GM12873 (cell line): ENCODE measurements at regions not wholly inside any gene's neighbourhood (a gene's known extent, or its start where the extent isn't known, plus 50 kb on each side); places are given as distances from the start of the nearest gene placed in this dataset.

Experiments
- TF ChIP-seq, protein P1 (sequence below): IDR thresholded peaks from 2 replicates; pipeline ENCODE4 v1.5.1; 2012; ENCODE audit warnings: low read depth, mild to moderate bottlenecking, moderate library complexity, low read length, control low read depth; ENCODE audit not compliant: insufficient read depth; ENCODE audit errors: missing control alignments

DNA sequence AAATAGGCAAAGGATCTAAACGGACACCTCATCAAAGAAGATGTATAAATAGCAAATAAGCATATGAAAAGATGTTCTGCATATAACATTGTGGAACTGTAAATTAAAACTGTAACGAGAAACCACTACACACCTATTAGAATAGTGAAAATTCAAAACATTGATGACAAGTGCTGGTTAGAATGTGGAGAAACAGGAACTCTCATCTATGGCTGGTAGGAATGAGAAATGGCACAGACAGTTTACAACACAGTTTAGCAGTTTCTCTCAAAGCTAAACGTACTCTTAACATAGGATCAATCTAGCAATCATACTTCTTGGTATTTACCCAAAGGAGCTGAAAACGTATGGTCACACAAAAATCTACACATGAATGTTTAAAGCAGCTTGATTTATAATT, 126.2 kb downstream of the TRIB2 start:
- TF ChIP-seq, protein P1, sequence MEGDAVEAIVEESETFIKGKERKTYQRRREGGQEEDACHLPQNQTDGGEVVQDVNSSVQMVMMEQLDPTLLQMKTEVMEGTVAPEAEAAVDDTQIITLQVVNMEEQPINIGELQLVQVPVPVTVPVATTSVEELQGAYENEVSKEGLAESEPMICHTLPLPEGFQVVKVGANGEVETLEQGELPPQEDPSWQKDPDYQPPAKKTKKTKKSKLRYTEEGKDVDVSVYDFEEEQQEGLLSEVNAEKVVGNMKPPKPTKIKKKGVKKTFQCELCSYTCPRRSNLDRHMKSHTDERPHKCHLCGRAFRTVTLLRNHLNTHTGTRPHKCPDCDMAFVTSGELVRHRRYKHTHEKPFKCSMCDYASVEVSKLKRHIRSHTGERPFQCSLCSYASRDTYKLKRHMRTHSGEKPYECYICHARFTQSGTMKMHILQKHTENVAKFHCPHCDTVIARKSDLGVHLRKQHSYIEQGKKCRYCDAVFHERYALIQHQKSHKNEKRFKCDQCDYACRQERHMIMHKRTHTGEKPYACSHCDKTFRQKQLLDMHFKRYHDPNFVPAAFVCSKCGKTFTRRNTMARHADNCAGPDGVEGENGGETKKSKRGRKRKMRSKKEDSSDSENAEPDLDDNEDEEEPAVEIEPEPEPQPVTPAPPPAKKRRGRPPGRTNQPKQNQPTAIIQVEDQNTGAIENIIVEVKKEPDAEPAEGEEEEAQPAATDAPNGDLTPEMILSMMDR = no peak

- TF ChIP-seq, protein P1 = no peak
Measured at GRCh38 chr2:12844511-12844910, 127.8 kb downstream of the TRIB2 start.

DNA sequence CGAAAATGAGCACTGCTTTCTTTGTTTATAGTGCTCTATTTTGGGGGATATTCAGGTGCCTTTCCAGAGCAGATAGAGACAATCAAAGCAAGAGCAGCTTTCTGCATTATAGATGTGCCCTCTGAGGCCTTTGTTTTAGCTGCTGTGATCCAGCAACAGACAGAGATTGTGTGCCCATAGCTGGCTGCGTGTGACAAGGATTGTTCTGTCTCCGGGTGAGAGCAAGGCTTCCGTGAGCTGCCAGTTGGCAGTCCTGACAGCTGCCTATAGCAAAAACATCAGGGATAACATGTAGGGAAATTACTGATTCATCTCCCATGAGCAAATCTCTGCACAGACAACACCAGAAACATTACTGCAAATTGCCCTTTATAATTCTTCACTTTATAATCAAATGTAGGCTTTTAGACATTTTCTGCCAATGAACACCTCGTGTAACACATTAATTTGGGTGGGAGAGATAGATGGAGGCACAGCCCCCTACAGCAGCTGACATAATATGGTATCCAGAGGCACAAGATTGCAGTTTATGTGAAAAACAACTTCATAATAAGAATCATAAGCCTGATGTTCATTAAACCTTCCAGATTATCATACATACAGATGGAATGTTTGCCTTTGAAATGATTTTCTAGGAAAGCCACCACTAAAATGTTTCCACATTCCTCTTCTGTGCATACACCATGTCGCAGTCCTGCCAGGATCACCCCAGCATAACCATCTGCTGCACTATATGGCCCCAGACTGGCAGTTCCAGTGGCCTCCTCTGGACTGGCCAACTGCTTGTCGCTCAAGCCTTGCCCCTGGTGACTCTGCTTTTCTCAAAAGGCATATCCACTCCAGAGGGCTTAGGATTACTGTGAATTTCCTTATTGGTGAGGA, 131.2 kb downstream of the TRIB2 start:
- TF ChIP-seq, protein P1 = no peak

DNA sequence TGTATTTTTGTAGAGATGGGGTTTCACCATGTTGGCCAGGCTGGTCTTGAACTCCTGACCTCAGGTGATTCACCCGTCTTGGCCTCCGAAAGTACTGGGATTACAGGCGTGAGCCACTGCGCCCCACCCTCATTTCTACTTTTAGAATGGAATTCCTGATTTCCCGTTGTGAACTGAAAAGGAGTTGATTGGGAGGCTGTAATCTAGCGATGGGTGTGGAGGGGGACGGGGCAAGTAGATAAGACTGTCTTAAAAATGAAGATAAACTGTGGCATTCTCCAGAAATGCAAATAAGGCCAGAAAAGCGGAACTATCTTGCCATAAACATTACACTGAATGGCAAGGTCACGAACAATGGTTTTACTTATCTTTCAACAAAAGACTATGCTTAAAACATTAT, 135.4 kb downstream of the TRIB2 start:
- TF ChIP-seq, protein P1 = no peak

- TF ChIP-seq, protein P1 = no peak
Measured at GRCh38 chr2:12854001-12854530, 137.3 kb downstream of the TRIB2 start.

DNA sequence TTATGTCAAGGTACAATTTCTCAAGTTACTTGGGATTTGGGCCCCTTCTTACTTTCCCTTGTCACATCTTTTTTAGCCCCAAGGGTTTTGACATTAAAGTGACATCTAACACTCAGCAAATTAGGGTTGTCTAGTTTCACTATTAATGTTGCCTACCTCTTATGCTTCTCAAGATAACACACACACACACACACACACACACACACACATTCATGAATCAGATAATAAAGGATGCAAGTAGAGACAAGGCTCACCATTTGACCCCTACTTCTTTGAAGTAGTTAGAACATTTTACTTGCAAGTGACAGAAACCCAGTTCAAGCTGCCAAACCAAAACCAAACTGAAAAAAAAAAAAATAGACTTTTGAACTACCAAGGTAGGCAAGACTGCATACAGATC, 138.8 kb downstream of the TRIB2 start:
- TF ChIP-seq, protein P1 = no peak

- TF ChIP-seq, protein P1 = no peak
Measured at GRCh38 chr2:12856934-12857601, 140.3 kb downstream of the TRIB2 start.
